Tibial nerve (tissue), 4 donors: ENCODE measurements at regions not wholly inside any gene's neighbourhood (a gene's known extent, or its start where the extent isn't known, plus 50 kb on each side); places are given as distances from the start of the nearest gene placed in this dataset.

Experiments
- DNase-seq, 2 donors: peaks; one replicate each; pipeline ENCODE4 v3.0.0-alpha.2; 2019; ENCODE audit warnings: low spot score in 2 of 2
- H3K27ac ChIP-seq, 4 donors: fragments of 200-600 bp; sonication (generic) in 3 of 4; one replicate each; pipeline ENCODE4 v1.5.1; 2017 to 2019; ENCODE audit warnings: mild to moderate bottlenecking in 1 of 4
- H3K27me3 ChIP-seq, 2 donors: fragments of 200-600 bp; sonication (generic) in 1 of 2; one replicate each; pipeline versions ENCODE4 v1.5.1 to v1.6.0; 2017 to 2019
- H3K36me3 ChIP-seq, 3 donors: fragments of 200-600 bp; sonication (generic); one replicate each; pipeline ENCODE4 v1.5.1; 2018 to 2019
- H3K4me1 ChIP-seq, 4 donors: fragments of 200-600 bp; sonication (generic) in 3 of 4; one replicate each; pipeline ENCODE4 v1.5.1; 2017 to 2019
- H3K4me3 ChIP-seq, 4 donors: fragments of 200-600 bp; sonication (generic) in 3 of 4; one replicate each; pipeline ENCODE4 v1.5.1; 2017 to 2019; ENCODE audit warnings: mild to moderate bottlenecking in 1 of 4, moderate library complexity in 1 of 4
- H3K9me3 ChIP-seq, 4 donors: fragments of 200-600 bp; sonication (generic) in 3 of 4; one replicate each; pipeline ENCODE4 v1.5.1; 2017 to 2019
- EP300 ChIP-seq, 2 donors: sonication (generic); formaldehyde crosslinking; IDR thresholded peaks; one replicate each; pipeline ENCODE4 v1.6.1; 2017; ENCODE audit warnings: antibody characterized with exemption in 2 of 2, mild to moderate bottlenecking in 1 of 2
- POLR2A ChIP-seq, 2 donors: fragments of 450-650 bp; IDR thresholded peaks; one replicate each; pipeline ENCODE4 v1.6.1; 2017; ENCODE audit warnings: antibody characterized with exemption in 2 of 2, mild to moderate bottlenecking in 2 of 2, moderate library complexity in 2 of 2
- WGBS, 2 donors: methylation state at CpG; one replicate each; pipeline ENCODE4 v1.1.5; 2018; 5-methylcytosine and 5-hydroxymethylcytosine counted together
- TF ChIP-seq, protein P1 (sequence below), 5 experiments: fragments of 200-600 bp in 3 of 5; fragments of 450-650 bp in 2 of 5; sonication (generic) in 3 of 5; IDR thresholded peaks; one replicate each; pipeline ENCODE4 v1.5.1; 2016 to 2019; ENCODE audit warnings: antibody characterized with exemption in 5 of 5, mild to moderate bottlenecking in 3 of 5, moderate library complexity in 2 of 5

GRCh38 chr3:28844298-28845005 is 436.4 kb upstream of the RBMS3 start:
- Histone ChIP-seq H3K36me3 (no peaks in the 10 kb centered on the region), H3K4me1 (no peaks in the 10 kb centered on the region), H3K27ac (no peak overlapping the region), H3K9me3 (no peaks in the 10 kb centered on the region), H3K27me3 (no peaks in the 10 kb centered on the region), H3K4me3 (no peak overlapping the region)
- TF ChIP-seq EP300 (IDR thresholded peaks at IDR 0.05), result no peak
- TF ChIP-seq, protein P1, sequence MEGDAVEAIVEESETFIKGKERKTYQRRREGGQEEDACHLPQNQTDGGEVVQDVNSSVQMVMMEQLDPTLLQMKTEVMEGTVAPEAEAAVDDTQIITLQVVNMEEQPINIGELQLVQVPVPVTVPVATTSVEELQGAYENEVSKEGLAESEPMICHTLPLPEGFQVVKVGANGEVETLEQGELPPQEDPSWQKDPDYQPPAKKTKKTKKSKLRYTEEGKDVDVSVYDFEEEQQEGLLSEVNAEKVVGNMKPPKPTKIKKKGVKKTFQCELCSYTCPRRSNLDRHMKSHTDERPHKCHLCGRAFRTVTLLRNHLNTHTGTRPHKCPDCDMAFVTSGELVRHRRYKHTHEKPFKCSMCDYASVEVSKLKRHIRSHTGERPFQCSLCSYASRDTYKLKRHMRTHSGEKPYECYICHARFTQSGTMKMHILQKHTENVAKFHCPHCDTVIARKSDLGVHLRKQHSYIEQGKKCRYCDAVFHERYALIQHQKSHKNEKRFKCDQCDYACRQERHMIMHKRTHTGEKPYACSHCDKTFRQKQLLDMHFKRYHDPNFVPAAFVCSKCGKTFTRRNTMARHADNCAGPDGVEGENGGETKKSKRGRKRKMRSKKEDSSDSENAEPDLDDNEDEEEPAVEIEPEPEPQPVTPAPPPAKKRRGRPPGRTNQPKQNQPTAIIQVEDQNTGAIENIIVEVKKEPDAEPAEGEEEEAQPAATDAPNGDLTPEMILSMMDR (IDR thresholded peaks at IDR 0.05), result no peak
- TF ChIP-seq POLR2A (IDR thresholded peaks at IDR 0.05), result no peak
- DNase-seq, result no peak
- 83 to 86% methylated on average over 12 of the region's 12 CpGs for WGBS, 2 donors

- 93 to 94% methylated on average over 4 of the region's 4 CpGs for WGBS, 2 donors
- TF ChIP-seq, protein P1 (IDR thresholded peaks at IDR 0.05), result no peak
- TF ChIP-seq POLR2A (IDR thresholded peaks at IDR 0.05) (no peak), EP300 (IDR thresholded peaks at IDR 0.05) (no peak)
- Histone ChIP-seq H3K27ac (no peak overlapping the region), H3K27me3 (no peaks in the 10 kb centered on the region), H3K9me3 (no peaks in the 10 kb centered on the region), H3K36me3 (no peaks in the 10 kb centered on the region), H3K4me3 (no peak overlapping the region), H3K4me1 (no peaks in the 10 kb centered on the region)
- no peak for DNase-seq
These were observed 435.9 kb upstream of the RBMS3 start for GRCh38 chr3:28845006-28845324.

GRCh38 chr3:28846971-28847478 is 433.8 kb upstream of the RBMS3 start:
- Histone ChIP-seq H3K36me3 (no peaks in the 10 kb centered on the region), H3K9me3 (no peaks in the 10 kb centered on the region), H3K4me1 (no peaks in the 10 kb centered on the region), H3K27me3 (no peaks in the 10 kb centered on the region), H3K4me3 (no peak overlapping the region), H3K27ac (no peak overlapping the region)
- TF ChIP-seq EP300 (IDR thresholded peaks at IDR 0.05) (no peak), POLR2A (IDR thresholded peaks at IDR 0.05) (no peak)
- TF ChIP-seq, protein P1 (IDR thresholded peaks at IDR 0.05), result no peak
- no peak for DNase-seq
- WGBS, 2 donors, result 81 to 89% methylated on average over 14 of the region's 14 CpGs

- Histone ChIP-seq H3K4me1 (no peaks in the 10 kb centered on the region), H3K4me3 (no peak overlapping the region), H3K27me3 (no peaks in the 10 kb centered on the region), H3K36me3 (no peaks in the 10 kb centered on the region), H3K9me3 (no peaks in the 10 kb centered on the region), H3K27ac (no peak overlapping the region)
- TF ChIP-seq EP300 (IDR thresholded peaks at IDR 0.05), result no peak
- TF ChIP-seq, protein P1 (IDR thresholded peaks at IDR 0.05), result no peak
- TF ChIP-seq POLR2A (IDR thresholded peaks at IDR 0.05), result no peak
- 42 to 62% methylated on average over 4 of the region's 4 CpGs for WGBS, 2 donors
- DNase-seq, result no peak
These were observed 433.1 kb upstream of the RBMS3 start for GRCh38 chr3:28847736-28848135.

GRCh38 chr3:28850186-28850585 is 430.7 kb upstream of the RBMS3 start:
- H3K9me3 ChIP-seq, result no peaks in the 10 kb centered on the region
- H3K27ac ChIP-seq, result no peak overlapping the region
- no peak for DNase-seq
- no peaks in the 10 kb centered on the region for H3K4me1 ChIP-seq
- TF ChIP-seq POLR2A (IDR thresholded peaks at IDR 0.05) (no peak), EP300 (IDR thresholded peaks at IDR 0.05) (no peak)
- TF ChIP-seq, protein P1 (IDR thresholded peaks at IDR 0.05), result no peak
- 89 to 100% methylated on average over 1 of the region's 1 CpG for WGBS, 2 donors
- no peaks in the 10 kb centered on the region for H3K27me3 ChIP-seq
- no peaks in the 10 kb centered on the region for H3K36me3 ChIP-seq
- H3K4me3 ChIP-seq, result no peak overlapping the region
